ENCODE measurements at regions not wholly inside any gene's neighbourhood (a gene's known extent, or its start where the extent isn't known, plus 50 kb on each side); places are given as distances from the start of the nearest gene placed in this dataset.

DNA sequence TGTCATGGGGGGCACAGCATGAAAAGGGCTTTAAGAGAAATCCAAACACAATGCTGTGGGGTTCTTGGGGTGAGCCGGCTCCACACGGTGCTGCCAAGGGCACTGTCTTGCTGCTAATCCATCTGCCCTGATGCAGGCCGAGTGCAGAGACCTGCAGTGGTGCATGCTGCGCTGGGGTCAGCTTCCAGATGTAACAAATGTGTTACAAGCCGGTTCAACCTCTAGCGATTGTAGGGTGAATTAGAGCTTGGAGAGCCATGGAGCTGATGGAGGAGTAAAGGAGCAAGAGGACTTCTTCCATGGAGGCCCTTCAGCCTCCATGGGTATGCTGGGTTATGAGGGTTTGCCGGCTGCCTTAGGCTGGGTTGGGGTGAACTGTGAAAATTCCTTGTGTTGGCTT lies 402.3 kb downstream of the TYW1 start:
- no peak for TF ChIP-seq POLR2A (IDR thresholded peaks at IDR 0.05; ENCODE audit: low read depth, low read length)
- TF ChIP-seq, protein P1, sequence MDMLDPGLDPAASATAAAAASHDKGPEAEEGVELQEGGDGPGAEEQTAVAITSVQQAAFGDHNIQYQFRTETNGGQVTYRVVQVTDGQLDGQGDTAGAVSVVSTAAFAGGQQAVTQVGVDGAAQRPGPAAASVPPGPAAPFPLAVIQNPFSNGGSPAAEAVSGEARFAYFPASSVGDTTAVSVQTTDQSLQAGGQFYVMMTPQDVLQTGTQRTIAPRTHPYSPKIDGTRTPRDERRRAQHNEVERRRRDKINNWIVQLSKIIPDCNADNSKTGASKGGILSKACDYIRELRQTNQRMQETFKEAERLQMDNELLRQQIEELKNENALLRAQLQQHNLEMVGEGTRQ (IDR thresholded peaks at IDR 0.05; ENCODE audit: low read depth, low read length), result no peak
- no peak for TF ChIP-seq RCOR1 (IDR thresholded peaks at IDR 0.05; ENCODE audit: insufficient replicate concordance, low read length)
- TF ChIP-seq, protein P2, sequence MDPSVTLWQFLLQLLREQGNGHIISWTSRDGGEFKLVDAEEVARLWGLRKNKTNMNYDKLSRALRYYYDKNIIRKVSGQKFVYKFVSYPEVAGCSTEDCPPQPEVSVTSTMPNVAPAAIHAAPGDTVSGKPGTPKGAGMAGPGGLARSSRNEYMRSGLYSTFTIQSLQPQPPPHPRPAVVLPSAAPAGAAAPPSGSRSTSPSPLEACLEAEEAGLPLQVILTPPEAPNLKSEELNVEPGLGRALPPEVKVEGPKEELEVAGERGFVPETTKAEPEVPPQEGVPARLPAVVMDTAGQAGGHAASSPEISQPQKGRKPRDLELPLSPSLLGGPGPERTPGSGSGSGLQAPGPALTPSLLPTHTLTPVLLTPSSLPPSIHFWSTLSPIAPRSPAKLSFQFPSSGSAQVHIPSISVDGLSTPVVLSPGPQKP (IDR thresholded peaks at IDR 0.05; ENCODE audit: borderline replicate concordance, low read depth, low read length), result no peak
- TF ChIP-seq, protein P3, sequence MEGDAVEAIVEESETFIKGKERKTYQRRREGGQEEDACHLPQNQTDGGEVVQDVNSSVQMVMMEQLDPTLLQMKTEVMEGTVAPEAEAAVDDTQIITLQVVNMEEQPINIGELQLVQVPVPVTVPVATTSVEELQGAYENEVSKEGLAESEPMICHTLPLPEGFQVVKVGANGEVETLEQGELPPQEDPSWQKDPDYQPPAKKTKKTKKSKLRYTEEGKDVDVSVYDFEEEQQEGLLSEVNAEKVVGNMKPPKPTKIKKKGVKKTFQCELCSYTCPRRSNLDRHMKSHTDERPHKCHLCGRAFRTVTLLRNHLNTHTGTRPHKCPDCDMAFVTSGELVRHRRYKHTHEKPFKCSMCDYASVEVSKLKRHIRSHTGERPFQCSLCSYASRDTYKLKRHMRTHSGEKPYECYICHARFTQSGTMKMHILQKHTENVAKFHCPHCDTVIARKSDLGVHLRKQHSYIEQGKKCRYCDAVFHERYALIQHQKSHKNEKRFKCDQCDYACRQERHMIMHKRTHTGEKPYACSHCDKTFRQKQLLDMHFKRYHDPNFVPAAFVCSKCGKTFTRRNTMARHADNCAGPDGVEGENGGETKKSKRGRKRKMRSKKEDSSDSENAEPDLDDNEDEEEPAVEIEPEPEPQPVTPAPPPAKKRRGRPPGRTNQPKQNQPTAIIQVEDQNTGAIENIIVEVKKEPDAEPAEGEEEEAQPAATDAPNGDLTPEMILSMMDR (conservative IDR thresholded peaks at IDR 0.05; ENCODE audit: low read depth, low read length), result no peak
- TF ChIP-seq FOS (IDR thresholded peaks at IDR 0.05; ENCODE audit: low read depth, low read length), result no peak
- TF ChIP-seq RFX5 (IDR thresholded peaks at IDR 0.05; ENCODE audit: low read depth, low read length), result no peak
- no peak for TF ChIP-seq CHD1 (IDR thresholded peaks at IDR 0.05; ENCODE audit: low read depth, low read length)
- no peak for TF ChIP-seq BHLHE40 (IDR thresholded peaks at IDR 0.05; ENCODE audit: low read depth, low read length)
- no peak for TF ChIP-seq MAZ (IDR thresholded peaks at IDR 0.05; ENCODE audit: borderline replicate concordance, low read depth, low read length)
- no peak for TF ChIP-seq SMC3 (IDR thresholded peaks at IDR 0.05; ENCODE audit: low read depth, low read length)
- no peak for TF ChIP-seq CEBPB (IDR thresholded peaks at IDR 0.05; ENCODE audit: low read depth, low read length)
- TF ChIP-seq MAFK (IDR thresholded peaks at IDR 0.05; ENCODE audit: low read depth, low read length), result no peak
- TF ChIP-seq RAD21 (IDR thresholded peaks at IDR 0.05; ENCODE audit: low read length), result no peak

Data from IMR-90 (cell line).